ENCODE measurements at regions not wholly inside any gene's neighbourhood (a gene's known extent, or its start where the extent isn't known, plus 50 kb on each side); places are given as distances from the start of the nearest gene placed in this dataset.
"Not testable (repeated sequence)": the region's sequence is repeated elsewhere in the genome, so short reads cannot be mapped to it uniquely, and the experiment has no call there.

GRCh38 chr9:24051587-24051986 is 225.5 kb upstream of the ELAVL2 start:
- no peaks in the 10 kb centered on the region for H3K36me3 ChIP-seq
- intact Hi-C loops (cut with DNase I): no loop called here
- H3K4me3 ChIP-seq: no peak overlapping the region
- no peak for TF ChIP-seq CTCF (IDR thresholded peaks at IDR 0.05)
- 66 to 67% methylated on average over 3 of the region's 3 CpGs for WGBS, 2 donors
- H3K9me3 ChIP-seq: peaks cover 0 to 37% (median 0%) of the 10 kb centered on the region in 11 donors
- no peak for DNase-seq
- H3K27me3 ChIP-seq: no peaks in the 10 kb centered on the region
- no peak overlapping the region for H3K27ac ChIP-seq
- H3K4me1 ChIP-seq: no peaks in the 10 kb centered on the region
- no peak for ATAC-seq

GRCh38 chr9:24050239-24050638 is 224.2 kb upstream of the ELAVL2 start:
- H3K4me3 ChIP-seq; H3K27me3 ChIP-seq; DNase-seq; H3K27ac ChIP-seq; intact Hi-C loops (cut with DNase I); H3K36me3 ChIP-seq; ATAC-seq; H3K4me1 ChIP-seq: not testable (repeated sequence)
- 75 to 78% methylated on average over 3 of the region's 3 CpGs for WGBS, 2 donors
- H3K9me3 ChIP-seq: peaks cover 0 to 37% (median 0%) of the 10 kb centered on the region in 11 donors

- ATAC-seq: no peak
- 84 to 88% methylated on average over 3 of the region's 3 CpGs for WGBS, 2 donors
Measured at GRCh38 chr9:24045150-24045549, 219.1 kb upstream of the ELAVL2 start.

GRCh38 chr9:24044576-24044975 is 218.5 kb upstream of the ELAVL2 start:
- Histone ChIP-seq H3K4me1 (no peaks in the 10 kb centered on the region), H3K27me3 (no peaks in the 10 kb centered on the region), H3K4me3 (no peak overlapping the region), H3K9me3 (peaks cover 0 to 22% (median 0%) of the 10 kb centered on the region in 11 donors), H3K36me3 (no peaks in the 10 kb centered on the region), H3K27ac (no peak overlapping the region)
- 75 to 79% methylated on average over 5 of the region's 5 CpGs for WGBS, 2 donors
- no peak for TF ChIP-seq CTCF (IDR thresholded peaks at IDR 0.05)
- intact Hi-C loops (cut with DNase I): no loop called here
- ATAC-seq (no peak), DNase-seq (no peak)

More at GRCh38 chr9:24045150-24045549, 219.1 kb upstream of the ELAVL2 start:
- intact Hi-C loops (cut with DNase I): no loop called here
- no peak for TF ChIP-seq CTCF (IDR thresholded peaks at IDR 0.05)
- no peak for DNase-seq
- no peak overlapping the region for H3K4me3 ChIP-seq
- H3K9me3 ChIP-seq: peaks cover 0 to 22% (median 0%) of the 10 kb centered on the region in 11 donors
- H3K27ac ChIP-seq: no peak overlapping the region
- no peaks in the 10 kb centered on the region for H3K36me3 ChIP-seq
- no peaks in the 10 kb centered on the region for H3K4me1 ChIP-seq
- no peaks in the 10 kb centered on the region for H3K27me3 ChIP-seq

- no peak for ATAC-seq
Measured at GRCh38 chr9:24041160-24041690, 215.2 kb upstream of the ELAVL2 start.

More at GRCh38 chr9:24041160-24041690, 215.2 kb upstream of the ELAVL2 start:
- 73 to 81% methylated on average over 5 of the region's 5 CpGs for WGBS, 2 donors
- no peaks in the 10 kb centered on the region for H3K36me3 ChIP-seq
- H3K27me3 ChIP-seq: no peaks in the 10 kb centered on the region
- no peak for TF ChIP-seq CTCF (IDR thresholded peaks at IDR 0.05)
- intact Hi-C loops (cut with DNase I): loop anchor here in 1 of 10 donors (2.0 kb wide), 1 partner anchor 20 kb away; no protein-coding TSS in a partner anchor
- H3K4me1 ChIP-seq: no peaks in the 10 kb centered on the region
- H3K27ac ChIP-seq: no peak overlapping the region
- H3K4me3 ChIP-seq: no peak overlapping the region
- H3K9me3 ChIP-seq: peaks cover 0 to 16% (median 0%) of the 10 kb centered on the region in 11 donors
- no peak for DNase-seq

Data from heart right ventricle (tissue), 16 donors.